ENCODE measurements at regions not wholly inside any gene's neighbourhood (a gene's known extent, or its start where the extent isn't known, plus 50 kb on each side); places are given as distances from the start of the nearest gene placed in this dataset.

GRCh38 chr4:67204441-67204840, 340.9 kb downstream of the CENPC start:
- TF ChIP-seq EZH2 (IDR thresholded peaks at IDR 0.05; ENCODE audit: insufficient read depth, poor library complexity, severe bottlenecking) (no peak), EZH2phosphoT487 (IDR thresholded peaks at IDR 0.05; ENCODE audit: insufficient read depth, low read depth) (no peak)
- no peak overlapping the region for H3K4me2 ChIP-seq (ENCODE audit: unreplicated experiment)

DNA sequence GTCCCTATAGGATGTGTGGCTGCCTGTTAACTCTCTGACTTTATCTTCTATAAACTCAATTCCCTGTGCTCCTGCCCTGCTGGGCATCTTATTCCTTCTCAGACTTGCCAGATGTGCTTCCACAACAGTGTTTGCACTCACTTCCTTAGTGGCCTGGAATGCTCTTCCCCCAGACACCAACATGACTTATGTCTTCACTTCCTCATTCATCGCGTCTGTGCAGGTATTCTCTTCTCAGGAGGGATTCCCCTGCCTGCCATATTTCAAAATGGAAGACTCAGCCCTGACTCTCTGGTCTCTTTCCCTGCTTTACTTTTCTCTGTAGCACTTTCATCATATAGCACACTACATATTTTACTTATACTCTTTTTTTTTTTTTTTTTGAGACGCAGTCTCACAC, 344.0 kb downstream of the CENPC start:
- Histone ChIP-seq H3K9ac (no peak overlapping the region), H4K20me1 (ENCODE audit: insufficient read depth) (no peaks in the 10 kb centered on the region), H3K27ac (no peak overlapping the region), H3K4me1 (ENCODE audit: insufficient read depth) (no peaks in the 10 kb centered on the region), H3K27me3 (replicated peaks; ENCODE audit: insufficient read depth) (no peaks in the 10 kb centered on the region), H3K4me3 (no peak overlapping the region), H2AFZ (no peak overlapping the region), H3K79me2 (ENCODE audit: insufficient read depth) (no peaks in the 10 kb centered on the region), H3K36me3 (ENCODE audit: low read depth) (no peaks in the 10 kb centered on the region), H3K9me3 (ENCODE audit: low read depth) (no peaks in the 10 kb centered on the region), H3K9me2 (ENCODE audit: insufficient read depth) (no peaks in the 10 kb centered on the region), H3F3A (ENCODE audit: insufficient read depth) (no peaks in the 10 kb centered on the region), H3K4me2 (ENCODE audit: unreplicated experiment) (no peak overlapping the region)
- in situ Hi-C loops (cut with MboI): no loop called here
- TF ChIP-seq EZH2phosphoT487 (IDR thresholded peaks at IDR 0.05; ENCODE audit: insufficient read depth, low read depth) (no peak), EZH2 (IDR thresholded peaks at IDR 0.05; ENCODE audit: insufficient read depth, poor library complexity, severe bottlenecking) (no peak)
- 38 to 45% methylated on average over 3 of the region's 3 CpGs for WGBS, 2 experiments (ENCODE audit: low coverage in 1 of 2, low lambda C conversion rate in 2 of 2, missing lambda C conversion rate in 2 of 2)
- no peak for DNase-seq

More at GRCh38 chr4:67204441-67204840, 340.9 kb downstream of the CENPC start:
- Histone ChIP-seq H3F3A (ENCODE audit: insufficient read depth) (no peaks in the 10 kb centered on the region), H4K20me1 (ENCODE audit: insufficient read depth) (no peaks in the 10 kb centered on the region), H3K4me3 (no peak overlapping the region), H3K79me2 (ENCODE audit: insufficient read depth) (no peaks in the 10 kb centered on the region), H3K27me3 (replicated peaks; ENCODE audit: insufficient read depth) (no peaks in the 10 kb centered on the region), H3K9ac (no peak overlapping the region), H3K27ac (no peak overlapping the region), H2AFZ (no peak overlapping the region), H3K36me3 (ENCODE audit: low read depth) (no peaks in the 10 kb centered on the region), H3K4me1 (ENCODE audit: insufficient read depth) (no peaks in the 10 kb centered on the region), H3K9me3 (ENCODE audit: low read depth) (no peaks in the 10 kb centered on the region), H3K9me2 (ENCODE audit: insufficient read depth) (no peaks in the 10 kb centered on the region)
- no peak for DNase-seq
- in situ Hi-C loops (cut with MboI): no loop called here

DNA sequence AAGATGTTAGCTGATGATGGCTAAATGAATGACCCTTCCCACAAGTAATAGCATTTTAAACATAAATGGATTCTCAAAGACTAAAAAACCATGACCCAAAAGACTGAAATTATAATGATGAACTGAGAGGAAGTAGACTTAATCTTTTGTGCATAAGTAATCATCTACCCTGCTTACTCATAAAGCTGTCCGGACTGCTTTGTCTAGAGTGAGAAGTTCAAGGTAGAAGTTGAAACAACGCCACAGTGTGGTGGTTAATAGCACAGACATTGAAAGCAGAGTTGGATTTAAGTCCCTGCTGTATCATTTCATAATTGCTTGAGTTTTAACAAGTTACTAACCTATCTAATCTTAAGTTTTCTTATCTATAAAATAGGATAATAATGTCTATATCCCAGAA, 346.6 kb downstream of the CENPC start:
- 2 to 8% methylated on average over 2 of the region's 2 CpGs for WGBS, 2 experiments (ENCODE audit: low coverage in 1 of 2, low lambda C conversion rate in 2 of 2, missing lambda C conversion rate in 2 of 2)
- Histone ChIP-seq H3K36me3 (ENCODE audit: low read depth) (no peaks in the 10 kb centered on the region), H3F3A (ENCODE audit: insufficient read depth) (no peaks in the 10 kb centered on the region), H3K9me3 (ENCODE audit: low read depth) (no peaks in the 10 kb centered on the region), H3K4me2 (ENCODE audit: unreplicated experiment) (no peak overlapping the region), H3K4me3 (no peak overlapping the region), H3K79me2 (ENCODE audit: insufficient read depth) (no peaks in the 10 kb centered on the region), H4K20me1 (ENCODE audit: insufficient read depth) (no peaks in the 10 kb centered on the region), H2AFZ (no peak overlapping the region), H3K4me1 (ENCODE audit: insufficient read depth) (no peaks in the 10 kb centered on the region), H3K9ac (no peak overlapping the region), H3K9me2 (ENCODE audit: insufficient read depth) (no peaks in the 10 kb centered on the region), H3K27me3 (replicated peaks; ENCODE audit: insufficient read depth) (no peaks in the 10 kb centered on the region), H3K27ac (no peak overlapping the region)
- in situ Hi-C loops (cut with MboI): no loop called here
- peak; percentile 2 for DNase-seq
- TF ChIP-seq EZH2 (IDR thresholded peaks at IDR 0.05; ENCODE audit: insufficient read depth, poor library complexity, severe bottlenecking): no peak
- TF ChIP-seq EZH2phosphoT487 (IDR thresholded peaks at IDR 0.05; ENCODE audit: insufficient read depth, low read depth): no peak

- 8 to 22% methylated on average over 3 of the region's 3 CpGs for WGBS, 2 experiments (ENCODE audit: low coverage in 1 of 2, low lambda C conversion rate in 2 of 2, missing lambda C conversion rate in 2 of 2)
These were observed 377.5 kb downstream of the CENPC start for GRCh38 chr4:67167849-67168248.

DNA sequence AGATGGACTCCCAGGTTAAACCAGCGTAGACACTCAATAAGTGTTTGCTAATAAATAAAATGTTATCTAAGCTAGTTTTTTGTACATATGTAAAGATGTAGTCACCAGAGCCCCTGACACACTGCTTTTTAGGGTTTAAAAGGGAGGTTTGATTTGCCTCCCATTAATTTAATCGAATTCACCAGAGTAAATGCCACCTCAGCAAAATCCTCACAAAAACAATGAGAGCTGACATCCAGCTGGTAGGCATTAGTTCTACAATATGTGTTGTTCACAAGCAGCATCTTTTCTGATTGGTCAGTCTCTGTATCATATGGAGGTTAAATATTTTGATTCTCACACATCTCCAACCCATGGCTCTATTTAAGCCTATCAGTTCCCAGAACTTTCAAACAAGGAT, 382.6 kb downstream of the CENPC start:
- H3K27me3 ChIP-seq (replicated peaks; ENCODE audit: insufficient read depth): no peaks in the 10 kb centered on the region
- no peak for TF ChIP-seq EZH2phosphoT487 (IDR thresholded peaks at IDR 0.05; ENCODE audit: insufficient read depth, low read depth)
- no peak for TF ChIP-seq EZH2 (IDR thresholded peaks at IDR 0.05; ENCODE audit: insufficient read depth, poor library complexity, severe bottlenecking)
- H3K79me2 ChIP-seq (ENCODE audit: insufficient read depth): no peaks in the 10 kb centered on the region
- no peaks in the 10 kb centered on the region for H3K36me3 ChIP-seq (ENCODE audit: low read depth)
- 10 to 11% methylated on average over 2 of the region's 2 CpGs for WGBS, 2 experiments (ENCODE audit: low coverage in 1 of 2, low lambda C conversion rate in 2 of 2, missing lambda C conversion rate in 2 of 2)
- no peaks in the 10 kb centered on the region for H3K9me2 ChIP-seq (ENCODE audit: insufficient read depth)
- no peak for DNase-seq
- H3K9me3 ChIP-seq (ENCODE audit: low read depth): no peaks in the 10 kb centered on the region
- in situ Hi-C loops (cut with MboI): no loop called here
- H3K9ac ChIP-seq: no peak overlapping the region
- no peak overlapping the region for H3K4me2 ChIP-seq (ENCODE audit: unreplicated experiment)
- H3F3A ChIP-seq (ENCODE audit: insufficient read depth): no peaks in the 10 kb centered on the region
- H2AFZ ChIP-seq: no peak overlapping the region
- H4K20me1 ChIP-seq (ENCODE audit: insufficient read depth): no peaks in the 10 kb centered on the region
- H3K4me1 ChIP-seq (ENCODE audit: insufficient read depth): no peaks in the 10 kb centered on the region
- no peak overlapping the region for H3K27ac ChIP-seq
- no peak overlapping the region for H3K4me3 ChIP-seq

More at GRCh38 chr4:67167849-67168248, 377.5 kb downstream of the CENPC start:
- no peak for DNase-seq
- Histone ChIP-seq H3K79me2 (ENCODE audit: insufficient read depth) (no peaks in the 10 kb centered on the region), H3K9me3 (ENCODE audit: low read depth) (no peaks in the 10 kb centered on the region), H3K4me2 (ENCODE audit: unreplicated experiment) (no peak overlapping the region), H3F3A (ENCODE audit: insufficient read depth) (no peaks in the 10 kb centered on the region), H3K9ac (no peak overlapping the region), H3K4me3 (no peak overlapping the region), H3K4me1 (ENCODE audit: insufficient read depth) (no peaks in the 10 kb centered on the region), H3K36me3 (ENCODE audit: low read depth) (no peaks in the 10 kb centered on the region), H3K27me3 (replicated peaks; ENCODE audit: insufficient read depth) (no peaks in the 10 kb centered on the region), H3K27ac (no peak overlapping the region), H3K9me2 (ENCODE audit: insufficient read depth) (no peaks in the 10 kb centered on the region), H2AFZ (no peak overlapping the region), H4K20me1 (ENCODE audit: insufficient read depth) (no peaks in the 10 kb centered on the region)
- in situ Hi-C loops (cut with MboI): no loop called here
- TF ChIP-seq EZH2phosphoT487 (IDR thresholded peaks at IDR 0.05; ENCODE audit: insufficient read depth, low read depth): no peak
- TF ChIP-seq EZH2 (IDR thresholded peaks at IDR 0.05; ENCODE audit: insufficient read depth, poor library complexity, severe bottlenecking): no peak

Measured in GM23248 (cell line).